Lung (tissue), 11 donors: ENCODE measurements at regions not wholly inside any gene's neighbourhood (a gene's known extent, or its start where the extent isn't known, plus 50 kb on each side); places are given as distances from the start of the nearest gene placed in this dataset.

Experiments used
- ATAC-seq: fragments of 200-7000 bp; cut with Tn5 transposase; one replicate; pipeline ENCODE4 v1.9.1; 2020; ENCODE audit warnings: moderate number of reproducible peaks; ENCODE audit not compliant: insufficient read depth, low FRiP score
- DNase-seq, 3 donors: peaks; one replicate each; pipeline ENCODE4 v3.0.0-alpha.2; 2013 to 2017
- H3K27ac ChIP-seq, 2 donors: one replicate each; pipeline ENCODE4 v1.5.1; 2013; ENCODE audit warnings: mild to moderate bottlenecking in 2 of 2, moderate library complexity in 2 of 2, control low read depth in 1 of 2, inconsistent platforms in 1 of 2, low read depth in 1 of 2, low read length in 1 of 2
- H3K27me3 ChIP-seq, 3 donors: one replicate each; pipeline ENCODE4 v1.5.1; 2013; ENCODE audit warnings: low read length in 2 of 3; ENCODE audit not compliant: control insufficient read depth in 3 of 3, insufficient read depth in 3 of 3
- H3K36me3 ChIP-seq, 4 donors: one replicate each; pipeline ENCODE4 v1.5.1; 2013; ENCODE audit warnings: low read length in 4 of 4, mild to moderate bottlenecking in 1 of 4, moderate library complexity in 1 of 4; ENCODE audit not compliant: control insufficient read depth in 4 of 4, insufficient read depth in 4 of 4
- H3K4me1 ChIP-seq, 5 donors: one replicate each; pipeline ENCODE4 v1.5.1; 2013; ENCODE audit warnings: low read length in 5 of 5, mild to moderate bottlenecking in 2 of 5, moderate library complexity in 1 of 5; ENCODE audit not compliant: control insufficient read depth in 5 of 5, insufficient read depth in 5 of 5
- H3K4me3 ChIP-seq: one replicate; pipeline ENCODE4 v1.5.1; 2013; ENCODE audit warnings: mild to moderate bottlenecking, control low read depth, moderate library complexity
- H3K9ac ChIP-seq, 2 donors: one replicate each; pipeline ENCODE4 v1.5.1; 2013; ENCODE audit warnings: low read length in 2 of 2, control low read depth in 1 of 2; ENCODE audit not compliant: insufficient read depth in 1 of 2
- H3K9me3 ChIP-seq, 4 donors: one replicate each; pipeline ENCODE4 v1.5.1; 2013; ENCODE audit warnings: low read length in 3 of 4, mild to moderate bottlenecking in 1 of 4, moderate library complexity in 1 of 4; ENCODE audit not compliant: control insufficient read depth in 4 of 4, insufficient read depth in 3 of 4
- CTCF ChIP-seq: IDR thresholded peaks from 2 replicates; pipeline ENCODE4 v1.5.1; 2012; ENCODE audit warnings: mild to moderate bottlenecking; ENCODE audit errors: control extremely low read depth, extremely low read depth
- WGBS, 2 donors: extraction: QIAGEN DNeasy Blood & Tissue Kit; methylation state at CpG; one replicate each; pipeline ENCODE4 v1.1.7; 2013; 5-methylcytosine and 5-hydroxymethylcytosine counted together
- donor health status: control.
- donor health status: control.
- donor health status: Bipolar disorder and iron deficiency.
- donor health status: healthy.
- donor health status: DM: yes; HTN: yes; CAD: no.

DNA sequence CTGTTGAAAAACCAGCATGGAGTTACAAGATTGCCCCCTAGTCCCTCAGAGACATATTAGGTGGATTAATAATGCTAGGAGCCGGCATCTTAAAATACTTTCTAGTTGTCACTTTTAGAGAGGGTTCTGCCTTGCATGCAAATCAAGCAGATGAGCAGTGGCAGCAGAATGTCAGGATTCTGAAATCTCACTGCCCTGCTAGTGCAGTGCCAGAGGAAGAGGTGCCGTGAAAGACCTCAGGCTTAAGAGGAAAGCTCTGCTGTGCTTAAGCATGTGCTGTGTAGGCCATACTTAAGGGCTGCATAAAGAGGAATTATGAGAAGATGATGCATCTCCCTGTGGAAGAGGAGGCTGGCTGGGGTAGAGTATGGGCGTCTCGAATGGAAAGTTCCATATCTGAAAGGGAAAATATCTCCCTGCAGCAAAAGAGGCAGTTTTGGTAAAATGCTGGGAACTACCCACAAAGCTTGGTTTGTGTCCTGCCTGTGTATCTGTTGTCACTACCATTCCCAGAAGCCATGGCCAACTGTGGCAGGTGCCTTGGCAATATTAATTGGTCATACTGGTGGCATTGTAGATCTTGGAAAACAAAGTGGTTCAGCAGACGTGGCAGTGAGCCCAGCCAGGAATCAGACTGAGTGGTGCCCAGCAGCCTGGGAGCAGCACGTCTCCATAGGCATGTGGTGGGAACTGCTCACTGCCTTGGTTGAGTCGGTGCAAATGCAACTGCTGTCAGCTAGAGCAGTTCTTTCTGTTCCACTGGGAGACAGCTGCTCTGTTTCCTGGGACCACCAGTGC, 131.9 kb downstream of the EVA1A start:
- 68 to 77% methylated on average over 7 of the region's 7 CpGs for WGBS, 2 donors
- H3K27ac ChIP-seq, result no peak overlapping the region
- ATAC-seq, result no peak
- H3K4me3 ChIP-seq, result no peak overlapping the region
- peak in 1 of 3 donors; percentile 22 for DNase-seq
- no peaks in the 10 kb centered on the region for H3K36me3 ChIP-seq
- H3K9me3 ChIP-seq, result peaks cover 0 to 3% (median 0%) of the 10 kb centered on the region in 4 donors
- no peak overlapping the region for H3K9ac ChIP-seq
- H3K27me3 ChIP-seq, result no peaks in the 10 kb centered on the region
- no peak for TF ChIP-seq CTCF
- peaks cover 0 to 8% (median 2%) of the 10 kb centered on the region in 5 donors for H3K4me1 ChIP-seq

- peak in 1 of 3 donors; percentile 25 for DNase-seq
- H3K9ac ChIP-seq, result no peak overlapping the region
- peaks cover 0 to 7% (median 2%) of the 10 kb centered on the region in 5 donors for H3K4me1 ChIP-seq
- no peaks in the 10 kb centered on the region for H3K36me3 ChIP-seq
- H3K9me3 ChIP-seq, result peaks cover 0 to 3% (median 0%) of the 10 kb centered on the region in 4 donors
- TF ChIP-seq CTCF, result no peak
- no peak overlapping the region for H3K27ac ChIP-seq
- H3K27me3 ChIP-seq, result no peaks in the 10 kb centered on the region
- no peak overlapping the region for H3K4me3 ChIP-seq
- 38 to 47% methylated on average over 2 of the region's 2 CpGs for WGBS, 2 donors
- no peak for ATAC-seq
These were observed 132.7 kb downstream of the EVA1A start for GRCh38 chr2:75428060-75428459.

- H3K9me3 ChIP-seq, result peaks cover 0 to 3% (median 0%) of the 10 kb centered on the region in 4 donors
- DNase-seq (no peak), ATAC-seq (peak; percentile 23)
- TF ChIP-seq CTCF, result no peak
- peaks cover 0 to 27% (median 2%) of the 10 kb centered on the region in 5 donors for H3K4me1 ChIP-seq
- 62 to 79% methylated on average over 4 of the region's 4 CpGs for WGBS, 2 donors
- no peaks in the 10 kb centered on the region for H3K36me3 ChIP-seq
- H3K9ac ChIP-seq, result no peak overlapping the region
- H3K27me3 ChIP-seq, result no peaks in the 10 kb centered on the region
- no peak overlapping the region for H3K27ac ChIP-seq
- H3K4me3 ChIP-seq, result no peak overlapping the region
These were observed 135.7 kb downstream of the EVA1A start for GRCh38 chr2:75424936-75425619.
